ENCODE measurements at regions not wholly inside any gene's neighbourhood (a gene's known extent, or its start where the extent isn't known, plus 50 kb on each side); places are given as distances from the start of the nearest gene placed in this dataset.

DNA sequence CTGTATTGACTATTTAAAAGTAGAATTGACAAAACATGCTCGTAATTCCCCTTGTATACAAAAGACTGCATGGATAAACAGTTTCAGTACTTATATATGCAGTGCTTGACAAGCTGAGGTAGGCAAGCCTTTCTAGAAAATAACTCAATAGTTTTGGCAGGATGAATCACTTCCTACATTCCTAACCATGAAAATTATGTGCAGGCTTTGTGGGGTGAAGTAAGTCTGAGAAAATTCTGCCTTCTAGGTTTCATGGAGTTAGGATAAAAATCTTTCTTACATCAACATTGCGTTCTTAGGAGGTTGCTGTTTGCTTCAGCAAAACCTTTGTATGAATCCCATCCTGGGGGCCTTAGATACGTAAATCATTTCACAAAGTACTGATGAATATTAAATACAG, 801.4 kb upstream of the EYS start:
- TF ChIP-seq, protein P1, sequence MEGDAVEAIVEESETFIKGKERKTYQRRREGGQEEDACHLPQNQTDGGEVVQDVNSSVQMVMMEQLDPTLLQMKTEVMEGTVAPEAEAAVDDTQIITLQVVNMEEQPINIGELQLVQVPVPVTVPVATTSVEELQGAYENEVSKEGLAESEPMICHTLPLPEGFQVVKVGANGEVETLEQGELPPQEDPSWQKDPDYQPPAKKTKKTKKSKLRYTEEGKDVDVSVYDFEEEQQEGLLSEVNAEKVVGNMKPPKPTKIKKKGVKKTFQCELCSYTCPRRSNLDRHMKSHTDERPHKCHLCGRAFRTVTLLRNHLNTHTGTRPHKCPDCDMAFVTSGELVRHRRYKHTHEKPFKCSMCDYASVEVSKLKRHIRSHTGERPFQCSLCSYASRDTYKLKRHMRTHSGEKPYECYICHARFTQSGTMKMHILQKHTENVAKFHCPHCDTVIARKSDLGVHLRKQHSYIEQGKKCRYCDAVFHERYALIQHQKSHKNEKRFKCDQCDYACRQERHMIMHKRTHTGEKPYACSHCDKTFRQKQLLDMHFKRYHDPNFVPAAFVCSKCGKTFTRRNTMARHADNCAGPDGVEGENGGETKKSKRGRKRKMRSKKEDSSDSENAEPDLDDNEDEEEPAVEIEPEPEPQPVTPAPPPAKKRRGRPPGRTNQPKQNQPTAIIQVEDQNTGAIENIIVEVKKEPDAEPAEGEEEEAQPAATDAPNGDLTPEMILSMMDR (IDR thresholded peaks at IDR 0.05; ENCODE audit: low read length) = no peak
- no peak for TF ChIP-seq EZH2 (optimal IDR thresholded peaks at IDR 0.05; ENCODE audit: low read depth, low read length)
- no peak for TF ChIP-seq EZH2phosphoT487 (IDR thresholded peaks at IDR 0.05; ENCODE audit: low read length)
